H9 (cell line): ENCODE measurements at regions not wholly inside any gene's neighbourhood (a gene's known extent, or its start where the extent isn't known, plus 50 kb on each side); places are given as distances from the start of the nearest gene placed in this dataset.

ENCODE experiments used
- DNase-seq: peaks from one replicate; pipeline ENCODE4 v3.0.0-alpha.2; 2017
- H2AFZ ChIP-seq: one replicate; pipeline ENCODE4 v1.6.1; 2013; ENCODE audit warnings: mild to moderate bottlenecking, low read length, control low read depth, moderate library complexity
- H2AK5ac ChIP-seq: 2 replicates; pipeline ENCODE4 v1.6.1; 2013; ENCODE audit warnings: low read length, control low read depth, mixed read lengths; ENCODE audit not compliant: insufficient read length
- H2BK120ac ChIP-seq: one replicate; pipeline ENCODE4 v1.6.1; 2013; ENCODE audit warnings: low read depth, mild to moderate bottlenecking, low read length, control low read depth, inconsistent platforms; ENCODE audit not compliant: poor library complexity, severe bottlenecking
- H2BK12ac ChIP-seq: 2 replicates; pipeline ENCODE4 v1.6.1; 2013; ENCODE audit warnings: low read length, control low read depth, mixed read lengths, low read depth; ENCODE audit not compliant: insufficient read length
- H2BK15ac ChIP-seq: 2 replicates; pipeline ENCODE4 v1.6.1; 2013; ENCODE audit warnings: low read depth, low read length, control low read depth
- H2BK20ac ChIP-seq: one replicate; pipeline ENCODE4 v1.6.1; 2013; ENCODE audit warnings: low read depth, mild to moderate bottlenecking, low read length, control low read depth, inconsistent platforms; ENCODE audit not compliant: poor library complexity, severe bottlenecking
- H2BK5ac ChIP-seq: 2 replicates; pipeline ENCODE4 v1.6.1; 2013; ENCODE audit warnings: low read length, control low read depth, mixed read lengths; ENCODE audit not compliant: insufficient read length
- H3K14ac ChIP-seq: 2 replicates; pipeline ENCODE4 v1.6.1; 2013; ENCODE audit warnings: low read length, control low read depth; ENCODE audit not compliant: insufficient read depth
- H3K18ac ChIP-seq: 2 replicates; pipeline ENCODE4 v1.6.1; 2013; ENCODE audit warnings: low read depth, mild to moderate bottlenecking, mixed read lengths, low read length, control low read depth; ENCODE audit not compliant: insufficient read length
- H3K23ac ChIP-seq: 2 replicates; pipeline ENCODE4 v1.6.1; 2013; ENCODE audit warnings: low read length, control low read depth, mixed read lengths, low read depth; ENCODE audit not compliant: insufficient read length
- H3K23me2 ChIP-seq: 2 replicates; pipeline ENCODE4 v1.6.1; 2013; ENCODE audit warnings: low read depth, mild to moderate bottlenecking, mixed read lengths, low read length, control low read depth; ENCODE audit not compliant: insufficient read length, poor library complexity, severe bottlenecking
- H3K27ac ChIP-seq: 2 replicates; pipeline ENCODE4 v1.5.1; 2013; ENCODE audit warnings: low read length, control low read depth, mixed read lengths, low read depth; ENCODE audit not compliant: insufficient read length
- H3K27me3 ChIP-seq: 2 replicates; pipeline ENCODE4 v1.6.1; 2013; ENCODE audit warnings: low read length, control low read depth, inconsistent platforms; ENCODE audit not compliant: insufficient read depth
- H3K4ac ChIP-seq: 2 replicates; pipeline ENCODE4 v1.6.1; 2013; ENCODE audit warnings: low read depth, mild to moderate bottlenecking, control low read depth, inconsistent platforms, low read length, moderate library complexity
- H3K4me1 ChIP-seq: 2 replicates; pipeline ENCODE4 v1.6.1; 2013; ENCODE audit warnings: low read length, control low read depth, inconsistent platforms; ENCODE audit not compliant: insufficient read depth
- H3K4me2 ChIP-seq: 2 replicates; pipeline ENCODE4 v1.6.1; 2013; ENCODE audit warnings: low read length, control low read depth, mixed read lengths; ENCODE audit not compliant: insufficient read length, insufficient read depth
- H3K56ac ChIP-seq: 2 replicates; pipeline ENCODE4 v1.6.1; 2013; ENCODE audit warnings: low read depth, mild to moderate bottlenecking, mixed read lengths, low read length, control low read depth; ENCODE audit not compliant: insufficient read length
- H3K79me1 ChIP-seq: 2 replicates; pipeline ENCODE4 v1.6.1; 2013; ENCODE audit warnings: low read depth, mild to moderate bottlenecking, moderate library complexity, low read length, control low read depth, inconsistent platforms; ENCODE audit not compliant: insufficient read depth, poor library complexity, severe bottlenecking
- H3K79me2 ChIP-seq: 2 replicates; pipeline ENCODE4 v1.6.1; 2013; ENCODE audit warnings: low read length, control low read depth, inconsistent platforms; ENCODE audit not compliant: insufficient read depth
- H3K9ac ChIP-seq: 2 replicates; pipeline ENCODE4 v1.6.1; 2013; ENCODE audit warnings: low read length, control low read depth, mixed read lengths; ENCODE audit not compliant: insufficient read length; ENCODE audit errors: extremely low read depth
- H3K9me3 ChIP-seq: one replicate; pipeline ENCODE4 v1.6.1; 2013; ENCODE audit warnings: low read depth, low read length, inconsistent platforms; ENCODE audit not compliant: control insufficient read depth
- H3T11ph ChIP-seq: one replicate; pipeline ENCODE4 v1.6.1; 2013; ENCODE audit warnings: mild to moderate bottlenecking, low read length, control low read depth, inconsistent platforms
- H4K20me1 ChIP-seq: one replicate; pipeline ENCODE4 v1.6.1; 2013; ENCODE audit not compliant: control insufficient read depth, insufficient read length, insufficient read depth
- H4K5ac ChIP-seq: 2 replicates; pipeline ENCODE4 v1.6.1; 2013; ENCODE audit warnings: low read depth, mild to moderate bottlenecking, mixed read lengths, low read length, control low read depth; ENCODE audit not compliant: insufficient read length
- H4K8ac ChIP-seq: replicated peaks from 2 replicates; pipeline ENCODE4 v1.6.1; 2013; ENCODE audit warnings: low read length, control low read depth, mixed read lengths, low read depth; ENCODE audit not compliant: insufficient read length
- H4K91ac ChIP-seq: 2 replicates; pipeline ENCODE4 v1.6.1; 2013; ENCODE audit warnings: low read depth, mild to moderate bottlenecking, moderate library complexity, mixed read lengths, low read length, control low read depth; ENCODE audit not compliant: insufficient read length
- H3K27ac Mint-ChIP-seq, 3 experiments: 2 replicates in 2 of 3; 3 replicates in 1 of 3; pipeline ENCODE4 v1.8.0; 2020 to 2021; ENCODE audit warnings: mixed read lengths in 3 of 3, mild to moderate bottlenecking in 1 of 3, moderate library complexity in 1 of 3
- H3K27me3 Mint-ChIP-seq: 2 replicates; pipeline ENCODE4 v1.8.0; 2021; ENCODE audit warnings: low read depth, mild to moderate bottlenecking, moderate library complexity, mixed read lengths
- H3K36me3 Mint-ChIP-seq, 3 experiments: 2 replicates in 2 of 3; 3 replicates in 1 of 3; pipeline ENCODE4 v1.8.0; 2020 to 2021; ENCODE audit warnings: low read depth in 3 of 3, mixed read lengths in 3 of 3; ENCODE audit not compliant: insufficient read depth in 1 of 3
- H3K4me1 Mint-ChIP-seq, 2 experiments: 2 replicates each; pipeline ENCODE4 v1.8.0; 2020; ENCODE audit warnings: mixed read lengths in 2 of 2
- H3K4me3 Mint-ChIP-seq, 2 experiments: 2 replicates in 1 of 2; 3 replicates in 1 of 2; pipeline ENCODE4 v1.8.0; 2020 to 2021; ENCODE audit warnings: mild to moderate bottlenecking in 2 of 2, mixed read lengths in 2 of 2, moderate library complexity in 1 of 2
- H3K9me3 Mint-ChIP-seq, 2 experiments: 2 replicates in 1 of 2; 3 replicates in 1 of 2; pipeline ENCODE4 v1.8.0; 2020; ENCODE audit warnings: mild to moderate bottlenecking in 2 of 2, mixed read lengths in 2 of 2, moderate library complexity in 1 of 2
- WGBS: extraction: QIAGEN DNeasy Blood & Tissue Kit; methylation state at CpG from one replicate; pipeline ENCODE4 v1.1.7; 2013; ENCODE audit warnings: missing lambda C conversion rate, low lambda C conversion rate, mixed read lengths; ENCODE audit not compliant: insufficient read length; ENCODE audit errors: extremely low coverage; 5-methylcytosine and 5-hydroxymethylcytosine counted together
- TF ChIP-seq, protein P1 (sequence below): fragments of 200-600 bp; sonication (generic); conservative IDR thresholded peaks from 3 replicates; pipeline ENCODE4 v1.8.0; 2021; ENCODE audit warnings: antibody characterized with exemption, mild to moderate bottlenecking

DNA sequence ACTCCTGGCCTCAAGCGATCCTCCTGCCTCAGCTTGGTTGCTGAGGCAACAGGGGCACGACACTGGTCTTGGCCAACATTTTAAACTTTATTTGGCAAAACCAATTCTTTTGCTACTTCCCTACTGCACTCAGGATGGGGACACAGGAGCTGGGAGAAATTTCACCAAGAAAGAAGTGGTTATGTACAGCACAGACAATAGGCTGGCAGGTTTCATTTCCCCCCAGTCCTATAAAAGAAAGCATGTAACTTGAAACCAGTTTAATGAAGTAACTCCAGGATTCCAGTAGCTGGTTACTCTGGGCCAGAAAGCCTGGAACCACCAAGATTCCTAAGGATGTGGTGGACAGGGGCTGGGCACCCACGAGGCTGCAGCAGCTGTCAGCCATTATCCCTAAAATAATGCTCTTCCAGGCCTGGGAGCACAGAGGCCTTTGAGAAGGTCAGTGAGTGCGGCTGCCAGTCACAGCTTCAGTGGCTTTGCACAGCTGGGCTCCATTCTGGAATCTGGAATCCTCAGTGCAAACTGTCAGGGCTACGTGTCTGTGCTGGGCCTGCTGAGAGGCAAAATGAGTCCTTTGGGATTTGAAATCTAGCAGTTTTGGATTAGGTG, 142.3 kb upstream of the ITGA6 start:
- Histone ChIP-seq H3K14ac (no peak overlapping the region; the same call in 1 of the 2 replicates), H2BK12ac (no peak overlapping the region), H3K27ac (no peak overlapping the region), H3K18ac (no peak overlapping the region), H2BK20ac (no peak overlapping the region), H3K4me2 (no peak overlapping the region), H2AFZ (no peak overlapping the region), H3K56ac (no peak overlapping the region), H3K79me1 (no peaks in the 10 kb centered on the region), H3K23me2 (no peaks in the 10 kb centered on the region), H4K8ac (no peak overlapping the region), H2BK5ac (no peak overlapping the region), H2AK5ac (no peak overlapping the region), H3K9ac (no peak overlapping the region), H3K9me3 (no peaks in the 10 kb centered on the region), H4K91ac (no peak overlapping the region), H4K5ac (no peak overlapping the region), H3K79me2 (no peaks in the 10 kb centered on the region), H3K4ac (no peak overlapping the region), H4K20me1 (no peaks in the 10 kb centered on the region), H2BK120ac (no peak overlapping the region), H3K27me3 (no peaks in the 10 kb centered on the region), H3K4me1 (peaks cover 15% of the 10 kb centered on the region; the same call in 1 of the 2 replicates), H2BK15ac (no peak overlapping the region), H3T11ph (no peak overlapping the region), H3K23ac (no peak overlapping the region)
- Mint-ChIP-seq H3K27me3 (peaks cover 2% of the 10 kb centered on the region; the same call in 1 of the 2 replicates), H3K9me3 (no peaks in the 10 kb centered on the region), H3K27ac (peak overlapping the region in 2 of 3 experiments; percentile 25 to 46; a peak in 3 of 7 replicates), H3K4me1 (peaks cover 26 to 36% of the 10 kb centered on the region in 2 experiments), H3K36me3 (no peaks in the 10 kb centered on the region), H3K4me3 (no peak overlapping the region)
- WGBS, result no CpG with 5 or more reads among the region's 5 CpGs
- TF ChIP-seq, protein P1, sequence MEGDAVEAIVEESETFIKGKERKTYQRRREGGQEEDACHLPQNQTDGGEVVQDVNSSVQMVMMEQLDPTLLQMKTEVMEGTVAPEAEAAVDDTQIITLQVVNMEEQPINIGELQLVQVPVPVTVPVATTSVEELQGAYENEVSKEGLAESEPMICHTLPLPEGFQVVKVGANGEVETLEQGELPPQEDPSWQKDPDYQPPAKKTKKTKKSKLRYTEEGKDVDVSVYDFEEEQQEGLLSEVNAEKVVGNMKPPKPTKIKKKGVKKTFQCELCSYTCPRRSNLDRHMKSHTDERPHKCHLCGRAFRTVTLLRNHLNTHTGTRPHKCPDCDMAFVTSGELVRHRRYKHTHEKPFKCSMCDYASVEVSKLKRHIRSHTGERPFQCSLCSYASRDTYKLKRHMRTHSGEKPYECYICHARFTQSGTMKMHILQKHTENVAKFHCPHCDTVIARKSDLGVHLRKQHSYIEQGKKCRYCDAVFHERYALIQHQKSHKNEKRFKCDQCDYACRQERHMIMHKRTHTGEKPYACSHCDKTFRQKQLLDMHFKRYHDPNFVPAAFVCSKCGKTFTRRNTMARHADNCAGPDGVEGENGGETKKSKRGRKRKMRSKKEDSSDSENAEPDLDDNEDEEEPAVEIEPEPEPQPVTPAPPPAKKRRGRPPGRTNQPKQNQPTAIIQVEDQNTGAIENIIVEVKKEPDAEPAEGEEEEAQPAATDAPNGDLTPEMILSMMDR, result no peak
- peak; percentile 55 for DNase-seq
